Ascending aorta (tissue), 2 donors: ENCODE measurements at regions not wholly inside any gene's neighbourhood (a gene's known extent, or its start where the extent isn't known, plus 50 kb on each side); places are given as distances from the start of the nearest gene placed in this dataset.

Experiments
- DNase-seq, 2 donors: peaks; one replicate each; pipeline ENCODE4 v3.0.0-alpha.2; 2019; ENCODE audit warnings: low spot score in 2 of 2
- H3K27ac ChIP-seq, 2 donors: fragments of 200-600 bp; sonication (generic); one replicate each; pipeline ENCODE4 v1.5.1; 2016 to 2017; ENCODE audit warnings: mild to moderate bottlenecking in 1 of 2
- H3K27me3 ChIP-seq: fragments of 200-600 bp; sonication (generic); one replicate; pipeline ENCODE4 v1.5.1; 2017
- H3K36me3 ChIP-seq, 2 donors: fragments of 200-600 bp; sonication (generic); one replicate each; pipeline ENCODE4 v1.5.1; 2016
- H3K4me1 ChIP-seq, 2 donors: fragments of 200-600 bp; sonication (generic); one replicate each; pipeline ENCODE4 v1.5.1; 2016 to 2017; ENCODE audit warnings: mild to moderate bottlenecking in 1 of 2
- H3K4me3 ChIP-seq, 2 donors: fragments of 200-600 bp; sonication (generic); one replicate each; pipeline ENCODE4 v1.5.1; 2016 to 2017; ENCODE audit warnings: mild to moderate bottlenecking in 1 of 2
- H3K9me3 ChIP-seq, 2 donors: fragments of 200-600 bp; sonication (generic); one replicate each; pipeline ENCODE4 v1.5.1; 2016
- CTCF ChIP-seq, 3 experiments: fragments of 200-600 bp in 2 of 3; fragments of 450-650 bp in 1 of 3; sonication (generic) in 2 of 3; IDR thresholded peaks; one replicate each; pipeline ENCODE4 v1.5.1; 2016 to 2019; ENCODE audit warnings: antibody characterized with exemption in 3 of 3, mild to moderate bottlenecking in 1 of 3, moderate library complexity in 1 of 3
- intact Hi-C: fragments of 100-400 bp; cut with DNase I; formaldehyde crosslinking; loops from one replicate; pipeline ENCODE4 v1.15.1; 2023

- no peaks in the 10 kb centered on the region for H3K36me3 ChIP-seq
- TF ChIP-seq CTCF (IDR thresholded peaks at IDR 0.05) = no peak
- no peaks in the 10 kb centered on the region for H3K27me3 ChIP-seq
- intact Hi-C loops = no loop called here
- H3K9me3 ChIP-seq = no peaks in the 10 kb centered on the region
- H3K4me1 ChIP-seq = no peaks in the 10 kb centered on the region
- H3K4me3 ChIP-seq = no peak overlapping the region
- H3K27ac ChIP-seq = no peak overlapping the region
- no peak for DNase-seq
Observed at GRCh38 chr18:39751921-39752320, 2186.3 kb upstream of the CELF4 start.

GRCh38 chr18:39751161-39751560 lies 2185.6 kb upstream of the CELF4 start:
- Histone ChIP-seq H3K36me3 (no peaks in the 10 kb centered on the region), H3K27me3 (no peaks in the 10 kb centered on the region), H3K4me1 (no peaks in the 10 kb centered on the region), H3K9me3 (no peaks in the 10 kb centered on the region), H3K27ac (no peak overlapping the region), H3K4me3 (no peak overlapping the region)
- TF ChIP-seq CTCF (IDR thresholded peaks at IDR 0.05) = no peak
- no peak for DNase-seq
- intact Hi-C loops = no loop called here

GRCh38 chr18:39749154-39749553 lies 2183.6 kb upstream of the CELF4 start:
- Histone ChIP-seq H3K4me1 (no peaks in the 10 kb centered on the region), H3K27ac (no peak overlapping the region), H3K36me3 (no peaks in the 10 kb centered on the region), H3K4me3 (no peak overlapping the region), H3K9me3 (no peaks in the 10 kb centered on the region), H3K27me3 (no peaks in the 10 kb centered on the region)
- TF ChIP-seq CTCF (IDR thresholded peaks at IDR 0.05) = no peak
- no peak for DNase-seq
- intact Hi-C loops = no loop called here

GRCh38 chr18:39748727-39749126 lies 2183.1 kb upstream of the CELF4 start:
- Histone ChIP-seq H3K4me1 (no peaks in the 10 kb centered on the region), H3K27ac (no peak overlapping the region), H3K9me3 (no peaks in the 10 kb centered on the region), H3K36me3 (no peaks in the 10 kb centered on the region), H3K4me3 (no peak overlapping the region), H3K27me3 (no peaks in the 10 kb centered on the region)
- intact Hi-C loops = no loop called here
- no peak for TF ChIP-seq CTCF (IDR thresholded peaks at IDR 0.05)
- DNase-seq = no peak

GRCh38 chr18:39746201-39746600 lies 2180.6 kb upstream of the CELF4 start:
- H3K4me3 ChIP-seq = no peak overlapping the region
- H3K27ac ChIP-seq = no peak overlapping the region
- no peak for TF ChIP-seq CTCF (IDR thresholded peaks at IDR 0.05)
- intact Hi-C loops = no loop called here
- H3K9me3 ChIP-seq = no peaks in the 10 kb centered on the region
- no peaks in the 10 kb centered on the region for H3K27me3 ChIP-seq
- no peak for DNase-seq
- H3K36me3 ChIP-seq = no peaks in the 10 kb centered on the region
- H3K4me1 ChIP-seq = no peaks in the 10 kb centered on the region

GRCh38 chr18:39743463-39743862 lies 2177.9 kb upstream of the CELF4 start:
- intact Hi-C loops = no loop called here
- DNase-seq = no peak
- Histone ChIP-seq H3K4me1 (no peaks in the 10 kb centered on the region), H3K9me3 (no peaks in the 10 kb centered on the region), H3K4me3 (no peak overlapping the region), H3K36me3 (no peaks in the 10 kb centered on the region), H3K27ac (no peak overlapping the region), H3K27me3 (no peaks in the 10 kb centered on the region)
- TF ChIP-seq CTCF (IDR thresholded peaks at IDR 0.05) = no peak
